GM12873 (cell line): ENCODE measurements at regions not wholly inside any gene's neighbourhood (a gene's known extent, or its start where the extent isn't known, plus 50 kb on each side); places are given as distances from the start of the nearest gene placed in this dataset.

Source experiments
- CTCF ChIP-seq: IDR thresholded peaks from 2 replicates; pipeline ENCODE4 v1.5.1; 2012; ENCODE audit warnings: low read depth, mild to moderate bottlenecking, moderate library complexity, low read length, control low read depth; ENCODE audit not compliant: insufficient read depth; ENCODE audit errors: missing control alignments

GRCh38 chr5:142542078-142542477 is 143.8 kb downstream of the FGF1 start:
- no peak for TF ChIP-seq CTCF

- TF ChIP-seq CTCF, result no peak
Measured at GRCh38 chr5:142540922-142541422, 144.9 kb downstream of the FGF1 start.

GRCh38 chr5:142539154-142539740 is 146.6 kb downstream of the FGF1 start:
- no peak for TF ChIP-seq CTCF

- TF ChIP-seq CTCF, result no peak
Measured at GRCh38 chr5:142537938-142538337, 148.0 kb downstream of the FGF1 start.

GRCh38 chr5:142532781-142533176 is 153.1 kb downstream of the FGF1 start:
- TF ChIP-seq CTCF, result no peak

GRCh38 chr5:142531977-142532780 is 153.7 kb downstream of the FGF1 start:
- TF ChIP-seq CTCF, result no peak

- no peak for TF ChIP-seq CTCF
Measured at GRCh38 chr5:142530904-142531303, 155.0 kb downstream of the FGF1 start.
